GM19372 (cell line): ENCODE measurements at regions not wholly inside any gene's neighbourhood (a gene's known extent, or its start where the extent isn't known, plus 50 kb on each side); places are given as distances from the start of the nearest gene placed in this dataset.

Experiments
- ATAC-seq: cut with Tn5 transposase; IDR thresholded peaks from one replicate; pipeline ENCODE4 v1.9.1; 2021; ENCODE audit warnings: mild to moderate bottlenecking, low read depth, moderate library complexity; ENCODE audit not compliant: unreplicated experiment

DNA sequence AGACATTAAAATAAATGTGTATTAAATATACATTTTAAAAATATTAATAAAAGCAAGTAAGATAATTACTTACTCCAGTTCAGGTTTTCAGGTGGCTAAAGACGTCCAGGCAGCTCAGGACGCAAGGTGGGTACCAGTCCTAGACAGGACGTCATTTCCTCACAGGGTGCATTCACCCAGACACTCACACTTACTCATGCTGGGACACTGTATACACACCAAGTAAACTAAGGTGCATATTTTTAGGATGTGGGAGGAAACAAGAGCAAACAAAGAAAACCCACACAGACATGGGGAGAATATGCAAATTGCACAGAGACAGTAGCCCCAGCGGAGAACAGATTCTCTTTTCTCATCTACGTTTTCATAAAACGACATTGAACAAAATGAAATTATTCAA is 457.9 kb downstream of the BRINP3 start:
- no peak for ATAC-seq

DNA sequence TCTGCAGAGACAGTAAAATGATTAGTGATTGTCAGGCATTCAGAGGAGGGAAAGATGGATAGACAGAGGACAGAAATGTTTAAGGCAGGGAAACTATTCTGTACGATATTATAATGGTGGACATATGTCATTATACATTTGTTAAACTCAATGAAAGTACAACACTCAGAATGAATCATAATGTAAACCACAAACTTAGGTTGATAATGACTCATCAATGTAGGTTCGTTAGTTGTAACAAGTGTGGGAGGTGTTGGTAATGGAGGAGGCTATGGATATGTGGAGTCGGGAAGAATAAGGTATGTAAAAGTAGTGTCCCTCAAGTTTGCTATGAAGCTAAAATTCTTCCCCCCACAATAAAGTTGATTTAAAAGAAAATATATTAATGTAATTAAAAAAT is 455.0 kb downstream of the BRINP3 start:
- ATAC-seq, result no peak

DNA sequence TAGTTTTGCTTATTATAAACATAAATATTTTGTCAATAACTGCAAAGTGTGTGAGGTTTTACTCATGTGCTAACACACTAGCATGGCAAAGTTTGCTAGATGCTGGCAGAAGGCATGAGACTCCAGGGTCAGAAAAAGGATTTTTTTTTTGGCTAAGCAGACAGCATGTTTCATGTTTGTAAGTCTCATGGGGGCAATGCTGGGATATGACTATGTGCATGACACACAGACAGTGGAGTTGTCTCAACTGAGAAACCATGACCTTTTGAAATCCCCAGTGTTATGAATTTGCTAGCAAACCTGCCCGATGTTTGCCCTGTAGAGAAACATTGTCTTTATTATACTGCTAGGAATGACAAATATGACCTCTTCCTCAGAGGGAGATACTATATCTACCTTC is 448.2 kb downstream of the BRINP3 start:
- ATAC-seq, result no peak

DNA sequence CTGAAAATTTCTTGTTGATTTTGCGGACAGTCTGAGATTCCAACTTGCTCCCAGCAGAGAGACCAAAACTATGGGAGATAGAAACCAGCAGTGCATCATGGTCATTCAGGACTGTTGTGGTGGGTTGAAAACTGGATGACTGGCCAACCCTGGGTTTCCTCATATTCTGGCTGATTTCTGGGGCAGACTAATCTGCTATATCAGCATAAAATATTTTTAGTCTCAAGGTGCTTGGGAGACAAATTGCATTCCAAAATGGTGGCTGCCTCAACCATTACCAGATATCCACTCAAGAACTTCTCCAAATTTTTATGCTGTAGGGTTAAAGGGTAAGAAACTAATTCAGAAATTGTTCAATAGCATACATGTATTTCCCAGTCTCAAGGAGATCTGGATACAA is 434.0 kb downstream of the BRINP3 start:
- ATAC-seq, result no peak

DNA sequence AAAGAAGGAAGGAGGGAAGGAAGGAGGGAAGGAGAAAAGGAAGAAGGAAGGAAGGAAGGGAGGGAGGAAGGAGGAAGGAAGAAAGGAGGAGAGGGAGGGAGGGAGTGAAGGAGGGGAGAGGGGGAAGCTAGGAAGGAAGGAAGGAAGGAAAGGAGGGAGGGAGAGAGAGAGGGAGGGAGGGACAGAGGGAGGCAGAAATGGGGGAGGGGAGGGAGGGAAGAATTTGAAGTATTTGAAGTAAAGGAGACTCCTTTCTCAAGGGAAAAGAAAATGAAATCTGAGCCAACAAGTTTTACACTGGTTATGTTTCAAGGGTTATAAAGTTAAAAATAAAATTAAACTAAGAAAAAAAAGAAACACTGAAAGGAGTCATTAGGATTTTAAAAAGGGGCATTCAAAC is 431.4 kb downstream of the BRINP3 start:
- no peak for ATAC-seq
